Right lobe of liver (tissue), 6 donors: ENCODE measurements at regions not wholly inside any gene's neighbourhood (a gene's known extent, or its start where the extent isn't known, plus 50 kb on each side); places are given as distances from the start of the nearest gene placed in this dataset.

ENCODE experiments used
- ATAC-seq, 4 donors: fragments of 200-7000 bp; cut with Tn5 transposase; one replicate each; pipeline ENCODE4 v1.9.1; 2020; ENCODE audit warnings: mild to moderate bottlenecking in 4 of 4, moderate library complexity in 4 of 4
- DNase-seq, 3 donors: peaks; one replicate each; pipeline ENCODE4 v3.0.0-alpha.2; 2020
- H3K27ac ChIP-seq, 3 donors: fragments of 200-600 bp; one replicate each; pipeline ENCODE4 v1.8.0; 2022
- H3K27me3 ChIP-seq, 2 donors: fragments of 200-600 bp; one replicate each; pipeline ENCODE4 v1.8.0; 2022
- H3K36me3 ChIP-seq, 4 donors: fragments of 200-600 bp; sonication (generic) in 1 of 4; one replicate each; pipeline versions ENCODE4 v1.5.1 to v1.8.0; 2017 to 2022; ENCODE audit warnings: control low read depth in 1 of 4
- H3K4me1 ChIP-seq, 4 donors: fragments of 200-600 bp; sonication (generic) in 1 of 4; one replicate each; pipeline versions ENCODE4 v1.5.1 to v1.8.0; 2017 to 2022; ENCODE audit warnings: control low read depth in 1 of 4
- H3K4me3 ChIP-seq, 3 donors: fragments of 200-600 bp; one replicate each; pipeline ENCODE4 v1.8.0; 2022
- H3K9me3 ChIP-seq, 4 donors: fragments of 200-600 bp; sonication (generic) in 1 of 4; one replicate each; pipeline versions ENCODE4 v1.5.1 to v1.8.0; 2017 to 2022; ENCODE audit warnings: control low read depth in 1 of 4
- POLR2A ChIP-seq: fragments of 450-650 bp; IDR thresholded peaks from one replicate; pipeline ENCODE4 v1.6.1; 2017; ENCODE audit warnings: antibody characterized with exemption, mild to moderate bottlenecking
- WGBS: methylation state at CpG from one replicate; pipeline ENCODE4 v1.1.6; 2018; ENCODE audit warnings: low coverage, low lambda C conversion rate; ENCODE audit not compliant: insufficient coverage; ENCODE audit errors: missing lambda C conversion rate; 5-methylcytosine and 5-hydroxymethylcytosine counted together
- intact Hi-C, 2 donors: fragments of 100-400 bp; cut with DNase I; formaldehyde crosslinking; loops; one replicate each; pipeline versions ENCODE4 v1.11.2 to v1.14.1; 2022
- TF ChIP-seq, protein P1 (sequence below), 4 donors: fragments of 200-600 bp in 3 of 4; fragments of 450-650 bp in 1 of 4; IDR thresholded peaks; one replicate each; pipeline versions ENCODE4 v1.5.1 to v1.8.0; 2016 to 2022; ENCODE audit warnings: antibody characterized with exemption in 4 of 4, mild to moderate bottlenecking in 2 of 4
- donor health status: DM: no; HTN: yes; CAD: no.
- donor health status: DM: no; HTN: no; CAD: no.
- donor health status: DM: no; HTN: no; CAD: no.
- donor health status: DM: no; HTN: yes; CAD: no.
- donor health status: DM: no; HTN: yes; CAD: no.

DNA sequence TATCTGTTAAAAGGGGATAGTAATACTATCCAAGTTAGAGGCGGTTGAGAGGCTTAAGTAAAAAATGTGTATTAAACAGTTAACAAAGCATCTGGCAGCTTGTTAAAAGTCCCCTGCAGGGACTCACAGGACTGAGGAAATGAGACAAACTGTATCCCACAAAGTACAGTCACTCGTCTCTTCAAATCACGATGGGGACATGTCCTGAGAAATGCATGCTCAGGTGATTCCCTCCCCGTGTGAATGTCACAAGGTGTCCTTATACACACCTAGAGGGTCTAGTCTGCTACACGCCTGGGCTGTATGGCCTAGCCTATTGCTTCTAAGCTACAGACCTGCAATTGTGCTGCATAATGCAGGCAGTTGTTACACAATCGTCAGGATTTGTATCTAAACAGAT, 237.0 kb downstream of the IRX2 start:
- 47% methylated on average over 4 of the region's 6 CpGs for WGBS
- H3K9me3 ChIP-seq = no peaks in the 10 kb centered on the region
- no peak overlapping the region for H3K27ac ChIP-seq
- TF ChIP-seq, protein P1, sequence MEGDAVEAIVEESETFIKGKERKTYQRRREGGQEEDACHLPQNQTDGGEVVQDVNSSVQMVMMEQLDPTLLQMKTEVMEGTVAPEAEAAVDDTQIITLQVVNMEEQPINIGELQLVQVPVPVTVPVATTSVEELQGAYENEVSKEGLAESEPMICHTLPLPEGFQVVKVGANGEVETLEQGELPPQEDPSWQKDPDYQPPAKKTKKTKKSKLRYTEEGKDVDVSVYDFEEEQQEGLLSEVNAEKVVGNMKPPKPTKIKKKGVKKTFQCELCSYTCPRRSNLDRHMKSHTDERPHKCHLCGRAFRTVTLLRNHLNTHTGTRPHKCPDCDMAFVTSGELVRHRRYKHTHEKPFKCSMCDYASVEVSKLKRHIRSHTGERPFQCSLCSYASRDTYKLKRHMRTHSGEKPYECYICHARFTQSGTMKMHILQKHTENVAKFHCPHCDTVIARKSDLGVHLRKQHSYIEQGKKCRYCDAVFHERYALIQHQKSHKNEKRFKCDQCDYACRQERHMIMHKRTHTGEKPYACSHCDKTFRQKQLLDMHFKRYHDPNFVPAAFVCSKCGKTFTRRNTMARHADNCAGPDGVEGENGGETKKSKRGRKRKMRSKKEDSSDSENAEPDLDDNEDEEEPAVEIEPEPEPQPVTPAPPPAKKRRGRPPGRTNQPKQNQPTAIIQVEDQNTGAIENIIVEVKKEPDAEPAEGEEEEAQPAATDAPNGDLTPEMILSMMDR (IDR thresholded peaks at IDR 0.05) = no peak
- TF ChIP-seq POLR2A = no peak
- no peaks in the 10 kb centered on the region for H3K27me3 ChIP-seq
- DNase-seq (no peak), ATAC-seq (no peak)
- intact Hi-C loops = no loop called here
- no peaks in the 10 kb centered on the region for H3K36me3 ChIP-seq
- H3K4me1 ChIP-seq = no peaks in the 10 kb centered on the region
- no peak overlapping the region for H3K4me3 ChIP-seq

DNA sequence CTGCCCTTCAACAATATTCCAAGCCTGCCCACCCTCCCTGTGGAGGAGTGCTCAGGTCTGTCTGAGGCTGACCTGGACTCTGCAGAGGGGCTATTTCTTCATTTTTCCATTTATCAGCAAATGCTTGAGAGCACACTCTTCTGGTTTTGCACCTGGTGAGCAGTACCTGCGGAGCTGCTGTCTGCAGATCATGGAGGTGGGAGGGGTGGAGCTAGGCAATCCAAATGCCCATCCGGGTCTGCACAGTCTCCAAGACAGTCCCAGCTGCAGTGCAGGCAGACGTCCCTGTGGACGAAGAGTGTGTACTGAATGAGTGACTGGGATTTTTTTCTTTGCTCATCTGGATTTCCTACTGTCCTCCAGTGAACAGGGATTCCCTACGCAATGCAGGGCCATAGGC, 239.8 kb downstream of the IRX2 start:
- DNase-seq (no peak), ATAC-seq (no peak)
- Histone ChIP-seq H3K4me3 (no peak overlapping the region), H3K27ac (no peak overlapping the region), H3K36me3 (no peaks in the 10 kb centered on the region), H3K4me1 (no peaks in the 10 kb centered on the region), H3K27me3 (no peaks in the 10 kb centered on the region), H3K9me3 (no peaks in the 10 kb centered on the region)
- intact Hi-C loops = no loop called here
- 45% methylated on average over 4 of the region's 5 CpGs for WGBS
- TF ChIP-seq, protein P1 (IDR thresholded peaks at IDR 0.05) = no peak
- TF ChIP-seq POLR2A = no peak

DNA sequence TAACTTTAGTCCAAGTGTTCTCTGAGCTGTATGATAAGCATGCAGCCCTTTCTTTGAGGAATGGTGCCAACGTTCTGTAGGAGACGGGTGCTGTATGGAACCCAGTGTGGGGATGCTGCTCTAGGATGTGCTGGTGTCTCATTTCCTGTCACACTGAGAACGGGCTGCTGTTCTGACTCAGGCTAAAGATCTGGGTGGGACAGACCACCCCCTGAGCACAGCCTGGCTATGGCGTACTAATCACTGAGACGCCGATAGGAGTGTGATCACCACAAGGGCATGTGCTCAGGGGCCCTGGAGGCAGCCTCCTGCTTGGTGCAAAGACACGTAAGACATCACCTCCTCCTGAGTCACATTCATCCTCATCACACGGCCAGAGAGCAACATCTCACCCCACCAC, 240.4 kb downstream of the IRX2 start:
- H3K27ac ChIP-seq = no peak overlapping the region
- H3K36me3 ChIP-seq = no peaks in the 10 kb centered on the region
- 7% methylated on average over 3 of the region's 8 CpGs for WGBS
- no peak for ATAC-seq
- no peaks in the 10 kb centered on the region for H3K27me3 ChIP-seq
- TF ChIP-seq, protein P1 (IDR thresholded peaks at IDR 0.05) = no peak
- no peak for TF ChIP-seq POLR2A
- intact Hi-C loops = no loop called here
- DNase-seq = no peak
- no peaks in the 10 kb centered on the region for H3K4me1 ChIP-seq
- H3K9me3 ChIP-seq = no peaks in the 10 kb centered on the region
- H3K4me3 ChIP-seq = no peak overlapping the region

DNA sequence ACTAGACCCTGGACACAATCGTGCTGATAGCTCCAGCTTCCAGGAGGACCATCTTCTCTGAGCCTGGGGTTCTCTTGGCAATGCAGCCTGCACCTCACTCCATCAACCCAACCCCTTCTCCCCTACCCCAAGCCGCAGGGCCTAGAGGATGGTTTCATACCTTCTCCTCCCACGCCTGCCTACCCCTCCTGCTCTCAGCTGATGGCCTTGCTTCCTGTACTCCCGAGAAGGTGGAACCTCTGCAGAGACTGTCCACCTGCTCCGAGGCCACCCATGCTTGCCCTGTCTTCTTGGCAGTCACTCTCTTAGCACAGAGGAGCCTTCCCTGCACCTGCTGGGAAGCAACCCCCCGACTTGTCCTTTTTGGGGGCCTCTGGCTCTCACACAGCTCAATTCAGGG, 241.9 kb downstream of the IRX2 start:
- intact Hi-C loops = no loop called here
- Histone ChIP-seq H3K4me1 (no peaks in the 10 kb centered on the region), H3K27ac (no peak overlapping the region), H3K27me3 (no peaks in the 10 kb centered on the region), H3K36me3 (no peaks in the 10 kb centered on the region), H3K9me3 (no peaks in the 10 kb centered on the region), H3K4me3 (no peak overlapping the region)
- no peak for DNase-seq
- no peak for TF ChIP-seq POLR2A
- TF ChIP-seq, protein P1 (IDR thresholded peaks at IDR 0.05) = no peak
- 40% methylated on average over 6 of the region's 6 CpGs for WGBS
- peak in 1 of 4 donors; percentile 11 for ATAC-seq

DNA sequence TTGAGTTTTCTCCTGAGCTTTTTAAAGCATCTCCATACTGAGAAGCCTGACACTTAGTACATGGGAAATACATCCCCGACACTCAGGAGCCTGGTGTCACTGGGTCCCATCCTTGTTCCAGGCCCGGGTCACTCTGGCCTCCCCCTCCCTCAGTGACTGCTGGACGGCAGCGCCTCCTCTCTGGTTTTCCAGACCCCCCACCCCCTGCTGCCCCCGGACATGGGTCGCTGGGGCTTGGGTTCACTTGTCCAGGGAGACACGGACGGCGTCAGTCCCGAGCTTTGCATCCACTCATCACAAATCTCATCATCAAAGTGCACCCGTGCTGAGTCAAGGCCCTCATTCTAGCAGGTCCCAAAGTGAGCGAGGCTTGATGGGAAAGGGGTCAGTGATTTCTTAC, 243.0 kb downstream of the IRX2 start:
- WGBS = 66% methylated on average over 5 of the region's 12 CpGs
- TF ChIP-seq, protein P1 (IDR thresholded peaks at IDR 0.05) = no peak
- TF ChIP-seq POLR2A = no peak
- no peaks in the 10 kb centered on the region for H3K4me1 ChIP-seq
- DNase-seq = no peak
- H3K9me3 ChIP-seq = no peaks in the 10 kb centered on the region
- ATAC-seq = no peak
- H3K36me3 ChIP-seq = no peaks in the 10 kb centered on the region
- intact Hi-C loops = no loop called here
- no peak overlapping the region for H3K27ac ChIP-seq
- H3K27me3 ChIP-seq = no peaks in the 10 kb centered on the region
- no peak overlapping the region for H3K4me3 ChIP-seq
